ENCODE measurements at regions not wholly inside any gene's neighbourhood (a gene's known extent, or its start where the extent isn't known, plus 50 kb on each side); places are given as distances from the start of the nearest gene placed in this dataset.
"Not testable (repeated sequence)": the region's sequence is repeated elsewhere in the genome, so short reads cannot be mapped to it uniquely, and the experiment has no call there.

DNA sequence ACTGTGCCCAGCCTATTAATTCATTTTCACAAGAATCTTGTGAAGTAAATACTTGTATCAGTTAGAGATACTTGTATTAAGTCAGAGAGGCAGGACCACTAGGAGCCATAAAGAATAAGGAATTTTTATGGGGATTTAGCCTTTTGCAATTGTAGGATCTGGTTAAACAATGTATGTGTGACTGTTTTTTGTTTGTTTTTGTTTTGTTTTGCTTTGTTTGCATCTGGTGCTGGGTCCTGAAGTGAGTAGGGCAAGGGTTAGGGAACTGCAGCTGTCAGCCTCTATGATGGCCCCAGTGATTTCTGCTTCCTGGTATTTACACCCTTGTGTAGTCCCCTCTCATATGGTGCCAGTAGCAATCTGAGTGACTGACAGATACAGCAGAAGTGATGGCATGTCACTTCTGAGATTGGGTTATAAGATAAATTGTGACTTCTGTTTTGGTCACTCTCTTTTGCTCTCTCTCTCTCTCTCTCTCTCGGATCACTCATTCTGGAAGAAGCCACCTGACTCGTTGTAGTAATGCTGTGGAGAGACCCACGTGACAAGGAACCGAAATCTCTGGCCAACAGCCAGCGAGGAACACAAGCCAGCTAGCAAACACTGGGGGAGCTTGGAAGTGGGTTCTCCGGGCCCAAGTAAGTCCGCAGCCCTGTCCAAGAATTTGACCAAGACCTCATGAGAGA lies 96.2 kb upstream of the MARK1 start:
- DNase-seq (ENCODE audit: low spot score): no peak
- TF ChIP-seq, protein P1, sequence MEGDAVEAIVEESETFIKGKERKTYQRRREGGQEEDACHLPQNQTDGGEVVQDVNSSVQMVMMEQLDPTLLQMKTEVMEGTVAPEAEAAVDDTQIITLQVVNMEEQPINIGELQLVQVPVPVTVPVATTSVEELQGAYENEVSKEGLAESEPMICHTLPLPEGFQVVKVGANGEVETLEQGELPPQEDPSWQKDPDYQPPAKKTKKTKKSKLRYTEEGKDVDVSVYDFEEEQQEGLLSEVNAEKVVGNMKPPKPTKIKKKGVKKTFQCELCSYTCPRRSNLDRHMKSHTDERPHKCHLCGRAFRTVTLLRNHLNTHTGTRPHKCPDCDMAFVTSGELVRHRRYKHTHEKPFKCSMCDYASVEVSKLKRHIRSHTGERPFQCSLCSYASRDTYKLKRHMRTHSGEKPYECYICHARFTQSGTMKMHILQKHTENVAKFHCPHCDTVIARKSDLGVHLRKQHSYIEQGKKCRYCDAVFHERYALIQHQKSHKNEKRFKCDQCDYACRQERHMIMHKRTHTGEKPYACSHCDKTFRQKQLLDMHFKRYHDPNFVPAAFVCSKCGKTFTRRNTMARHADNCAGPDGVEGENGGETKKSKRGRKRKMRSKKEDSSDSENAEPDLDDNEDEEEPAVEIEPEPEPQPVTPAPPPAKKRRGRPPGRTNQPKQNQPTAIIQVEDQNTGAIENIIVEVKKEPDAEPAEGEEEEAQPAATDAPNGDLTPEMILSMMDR (IDR thresholded peaks at IDR 0.05): no peak
- Histone ChIP-seq H3K4me3 (no peak overlapping the region), H3K27ac (no peak overlapping the region)

DNA sequence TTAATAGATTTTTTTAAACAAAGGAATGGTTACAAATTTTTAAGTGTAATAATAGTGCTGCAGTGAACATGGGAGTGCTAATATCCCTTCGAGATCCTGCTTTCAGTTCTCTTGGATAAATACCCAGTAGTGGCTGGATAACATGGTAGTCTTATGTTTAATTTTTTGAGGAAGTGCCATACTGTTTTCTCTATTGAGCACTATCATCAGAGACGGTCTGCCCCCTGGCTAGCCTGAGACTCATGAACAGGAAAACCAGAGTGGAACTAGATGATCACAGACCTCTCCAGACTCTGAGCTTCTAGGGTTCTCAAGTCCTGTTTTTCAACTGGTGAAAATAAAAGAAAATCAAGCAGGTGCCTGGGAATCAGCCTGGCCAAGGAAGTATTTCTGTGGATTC lies 97.3 kb upstream of the MARK1 start:
- no peak for DNase-seq (ENCODE audit: low spot score)
- TF ChIP-seq, protein P1 (IDR thresholded peaks at IDR 0.05): no peak
- Histone ChIP-seq H3K4me3 (no peak overlapping the region), H3K27ac (no peak overlapping the region)

DNA sequence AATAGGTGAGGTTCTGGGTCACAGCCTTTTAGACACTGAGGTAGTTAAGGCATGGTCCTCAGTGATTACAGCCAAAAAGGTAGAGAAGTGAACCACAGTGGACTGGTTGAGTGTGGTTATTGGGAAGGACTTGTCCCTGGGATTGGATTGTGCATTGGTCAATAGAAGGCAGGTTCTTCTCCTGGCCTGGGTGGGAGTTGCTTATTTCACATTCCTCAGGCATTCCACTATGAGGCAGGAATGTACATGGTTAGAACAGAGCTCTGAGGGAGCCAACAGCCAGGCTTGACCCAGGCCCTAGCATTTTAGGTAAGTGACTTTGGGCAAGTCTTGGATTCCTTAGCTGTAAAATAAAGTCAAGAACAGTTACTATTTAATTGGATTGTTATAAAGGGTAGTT lies 97.9 kb upstream of the MARK1 start:
- H3K27ac ChIP-seq: no peak overlapping the region
- TF ChIP-seq, protein P1 (IDR thresholded peaks at IDR 0.05): no peak
- no peak overlapping the region for H3K4me3 ChIP-seq
- DNase-seq (ENCODE audit: low spot score): no peak

DNA sequence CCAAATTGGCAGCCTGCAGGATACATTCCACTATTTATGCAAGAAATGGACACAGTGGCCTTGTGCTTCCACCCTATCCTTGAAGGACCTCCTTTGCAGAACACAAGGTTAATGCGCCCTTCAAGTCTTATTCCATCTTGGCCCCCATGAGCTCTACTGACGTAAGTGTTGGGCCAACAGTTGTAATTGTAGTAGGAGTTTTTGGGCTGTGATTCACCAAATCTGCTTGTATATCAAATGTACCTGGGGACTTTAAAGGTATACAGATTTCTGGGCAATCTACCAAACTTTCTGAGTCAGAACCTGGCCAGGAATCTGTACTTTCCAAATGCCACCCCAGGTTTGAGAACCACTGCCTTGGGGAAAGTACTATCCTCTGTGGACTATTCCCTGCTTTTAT lies 100.9 kb upstream of the MARK1 start:
- TF ChIP-seq, protein P1 (IDR thresholded peaks at IDR 0.05): no peak
- no peak for DNase-seq (ENCODE audit: low spot score)
- Histone ChIP-seq H3K27ac (no peak overlapping the region), H3K4me3 (no peak overlapping the region)

DNA sequence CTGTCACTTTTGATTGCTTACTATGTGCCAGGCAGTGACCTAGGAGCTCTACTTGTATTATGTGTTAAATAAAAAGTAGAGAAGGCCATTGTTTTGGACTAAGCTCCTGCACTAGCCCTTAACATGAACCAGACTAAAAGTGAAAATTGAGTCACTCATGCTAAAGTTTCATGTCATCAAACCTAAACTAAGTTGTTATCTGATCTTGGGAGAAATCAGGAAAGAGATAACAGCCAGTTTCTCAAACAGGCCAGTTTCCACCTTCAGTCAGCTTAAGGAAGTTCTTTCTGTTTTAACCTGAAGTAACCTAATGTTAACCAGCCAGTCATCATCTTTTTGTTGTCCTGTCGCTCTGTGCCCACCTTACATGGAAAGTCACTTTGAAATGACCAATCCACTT lies 102.1 kb upstream of the MARK1 start:
- TF ChIP-seq, protein P1 (IDR thresholded peaks at IDR 0.05): no peak
- Histone ChIP-seq H3K27ac (no peak overlapping the region), H3K4me3 (no peak overlapping the region)
- no peak for DNase-seq (ENCODE audit: low spot score)

DNA sequence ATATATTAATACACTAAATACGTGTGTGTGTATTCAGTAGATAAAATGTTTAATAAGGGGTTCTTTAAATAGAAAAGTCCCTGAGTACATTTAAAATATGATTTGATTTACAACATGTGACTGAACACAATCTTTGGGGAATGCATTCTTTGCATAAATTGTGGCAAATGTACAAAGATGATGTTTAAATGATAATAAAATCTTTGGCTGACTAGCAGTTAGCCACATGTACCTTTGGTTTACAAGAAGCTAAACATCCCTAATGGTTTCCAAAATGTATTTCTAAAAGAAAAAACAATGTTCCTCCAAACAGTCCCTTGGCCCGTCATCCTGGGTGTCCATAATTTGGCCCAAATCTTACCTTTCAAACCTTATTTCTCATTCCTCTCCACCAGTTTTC lies 106.4 kb upstream of the MARK1 start:
- TF ChIP-seq, protein P1 (IDR thresholded peaks at IDR 0.05): no peak
- Histone ChIP-seq H3K4me3 (no peak overlapping the region), H3K27ac (no peak overlapping the region)
- DNase-seq (ENCODE audit: low spot score): no peak

DNA sequence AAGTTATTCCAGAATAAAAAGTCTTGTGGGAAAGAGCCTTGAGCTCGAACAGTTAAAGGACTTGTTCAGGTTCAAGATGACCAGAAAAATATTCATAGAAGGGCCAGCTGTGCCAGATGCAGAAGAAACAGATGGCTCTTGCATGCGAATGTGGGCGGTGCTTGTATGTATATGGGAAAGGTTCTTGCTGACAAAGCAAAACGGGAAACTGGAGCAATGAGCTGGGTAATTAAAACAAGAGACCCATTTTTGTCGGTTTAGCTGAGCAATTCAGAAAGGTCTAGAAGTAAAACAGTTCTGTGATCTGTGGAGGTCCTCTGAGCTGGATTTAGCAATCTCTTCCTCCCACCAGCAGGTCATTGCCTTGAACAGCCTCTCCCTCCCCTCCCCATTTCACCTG lies 107.2 kb upstream of the MARK1 start:
- H3K27ac ChIP-seq: no peak overlapping the region
- H3K4me3 ChIP-seq: no peak overlapping the region
- DNase-seq (ENCODE audit: low spot score): no peak
- TF ChIP-seq, protein P1 (IDR thresholded peaks at IDR 0.05): no peak

DNA sequence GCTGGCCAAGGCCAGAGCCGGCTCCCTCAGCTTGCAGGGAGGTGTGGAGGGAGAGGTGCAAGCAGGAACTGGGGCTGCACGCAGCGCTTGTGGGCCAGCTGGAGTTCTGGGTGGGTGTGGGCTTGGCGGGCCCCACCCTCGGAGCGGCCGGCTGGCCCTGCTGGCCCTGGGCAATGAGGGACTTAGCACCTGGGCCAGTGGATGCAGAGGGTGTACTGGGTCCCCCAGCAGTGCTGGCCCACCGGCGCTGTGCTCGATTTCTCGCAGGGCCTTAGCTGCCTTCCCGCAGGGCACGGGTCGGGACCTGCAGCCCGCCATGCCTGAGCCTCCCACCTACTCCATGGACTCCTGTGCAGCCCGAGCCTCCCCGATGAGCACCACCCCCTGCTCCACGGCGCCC lies 115.6 kb upstream of the MARK1 start:
- not testable (repeated sequence) for H3K27ac ChIP-seq; H3K4me3 ChIP-seq; DNase-seq (ENCODE audit: low spot score)

All from coronary artery (tissue), 2 donors.